ENCODE measurements at regions not wholly inside any gene's neighbourhood (a gene's known extent, or its start where the extent isn't known, plus 50 kb on each side); places are given as distances from the start of the nearest gene placed in this dataset.
"Not testable (repeated sequence)": the region's sequence is repeated elsewhere in the genome, so short reads cannot be mapped to it uniquely, and the experiment has no call there.

- no peaks in the 10 kb centered on the region for H3K27me3 ChIP-seq (ENCODE audit: low read depth, low read length)
- peaks cover 0 to 16% of the 10 kb centered on the region in 2 donors for H3K4me1 ChIP-seq (ENCODE audit: control insufficient read depth in 1 of 2, insufficient read depth in 2 of 2, low read length in 2 of 2)
- no peaks in the 10 kb centered on the region for H3K9me3 ChIP-seq (ENCODE audit: control insufficient read depth in 1 of 2, low read length in 2 of 2)
- H3K27ac ChIP-seq (ENCODE audit: low read length), result no peak overlapping the region
- H3K36me3 ChIP-seq (ENCODE audit: control insufficient read depth in 1 of 2, insufficient read depth in 2 of 2, low read length in 2 of 2), result no peaks in the 10 kb centered on the region
- H3K4me3 ChIP-seq (ENCODE audit: low read depth in 1 of 2, low read length in 2 of 2), result no peak overlapping the region
These were observed 159.5 kb upstream of the AUTS2 start for GRCh38 chr7:69438584-69439412.

- Histone ChIP-seq H3K27ac (ENCODE audit: low read length) (no peak overlapping the region), H3K27me3 (ENCODE audit: low read depth, low read length) (no peaks in the 10 kb centered on the region), H3K4me3 (ENCODE audit: low read depth in 1 of 2, low read length in 2 of 2) (no peak overlapping the region), H3K4me1 (ENCODE audit: control insufficient read depth in 1 of 2, insufficient read depth in 2 of 2, low read length in 2 of 2) (peaks cover 0 to 16% of the 10 kb centered on the region in 2 donors), H3K9me3 (ENCODE audit: control insufficient read depth in 1 of 2, low read length in 2 of 2) (peaks cover 0 to 2% of the 10 kb centered on the region in 2 donors), H3K36me3 (ENCODE audit: control insufficient read depth in 1 of 2, insufficient read depth in 2 of 2, low read length in 2 of 2) (no peaks in the 10 kb centered on the region)
These were observed 158.5 kb upstream of the AUTS2 start for GRCh38 chr7:69439636-69440325.

- Histone ChIP-seq H3K36me3 (ENCODE audit: control insufficient read depth in 1 of 2, insufficient read depth in 2 of 2, low read length in 2 of 2) (no peaks in the 10 kb centered on the region), H3K4me3 (ENCODE audit: low read depth in 1 of 2, low read length in 2 of 2) (no peak overlapping the region), H3K27ac (ENCODE audit: low read length) (no peak overlapping the region), H3K27me3 (ENCODE audit: low read depth, low read length) (no peaks in the 10 kb centered on the region), H3K4me1 (ENCODE audit: control insufficient read depth in 1 of 2, insufficient read depth in 2 of 2, low read length in 2 of 2) (peaks cover 0 to 16% of the 10 kb centered on the region in 2 donors), H3K9me3 (ENCODE audit: control insufficient read depth in 1 of 2, low read length in 2 of 2) (peaks cover 0 to 2% of the 10 kb centered on the region in 2 donors)
These were observed 157.3 kb upstream of the AUTS2 start for GRCh38 chr7:69440976-69441375.

- H3K27me3 ChIP-seq (ENCODE audit: low read depth, low read length), result no peaks in the 10 kb centered on the region
- no peak overlapping the region for H3K27ac ChIP-seq (ENCODE audit: low read length)
- H3K4me3 ChIP-seq (ENCODE audit: low read depth in 1 of 2, low read length in 2 of 2), result no peak overlapping the region
- peaks cover 0 to 2% of the 10 kb centered on the region in 2 donors for H3K9me3 ChIP-seq (ENCODE audit: control insufficient read depth in 1 of 2, low read length in 2 of 2)
- peaks cover 0 to 8% of the 10 kb centered on the region in 2 donors for H3K4me1 ChIP-seq (ENCODE audit: control insufficient read depth in 1 of 2, insufficient read depth in 2 of 2, low read length in 2 of 2)
- no peaks in the 10 kb centered on the region for H3K36me3 ChIP-seq (ENCODE audit: control insufficient read depth in 1 of 2, insufficient read depth in 2 of 2, low read length in 2 of 2)
These were observed 155.1 kb upstream of the AUTS2 start for GRCh38 chr7:69443136-69443535.

GRCh38 chr7:69445541-69445940 lies 152.7 kb upstream of the AUTS2 start:
- Histone ChIP-seq H3K27me3 (ENCODE audit: low read depth, low read length) (no peaks in the 10 kb centered on the region), H3K36me3 (ENCODE audit: control insufficient read depth in 1 of 2, insufficient read depth in 2 of 2, low read length in 2 of 2) (no peaks in the 10 kb centered on the region), H3K4me1 (ENCODE audit: control insufficient read depth in 1 of 2, insufficient read depth in 2 of 2, low read length in 2 of 2) (no peaks in the 10 kb centered on the region), H3K27ac (ENCODE audit: low read length) (no peak overlapping the region), H3K9me3 (ENCODE audit: control insufficient read depth in 1 of 2, low read length in 2 of 2) (peaks cover 0 to 2% of the 10 kb centered on the region in 2 donors), H3K4me3 (ENCODE audit: low read depth in 1 of 2, low read length in 2 of 2) (no peak overlapping the region)

- H3K9me3 ChIP-seq (ENCODE audit: control insufficient read depth in 1 of 2, low read length in 2 of 2); H3K27ac ChIP-seq (ENCODE audit: low read length); H3K4me1 ChIP-seq (ENCODE audit: control insufficient read depth in 1 of 2, insufficient read depth in 2 of 2, low read length in 2 of 2): not testable (repeated sequence)
These were observed 152.1 kb upstream of the AUTS2 start for GRCh38 chr7:69446213-69446612.

GRCh38 chr7:69448071-69448470 lies 150.2 kb upstream of the AUTS2 start:
- H3K4me3 ChIP-seq (ENCODE audit: low read depth in 1 of 2, low read length in 2 of 2), result no peak overlapping the region
- no peak overlapping the region for H3K27ac ChIP-seq (ENCODE audit: low read length)
- H3K36me3 ChIP-seq (ENCODE audit: control insufficient read depth in 1 of 2, insufficient read depth in 2 of 2, low read length in 2 of 2), result no peaks in the 10 kb centered on the region
- peaks cover 0 to 2% of the 10 kb centered on the region in 2 donors for H3K9me3 ChIP-seq (ENCODE audit: control insufficient read depth in 1 of 2, low read length in 2 of 2)
- H3K4me1 ChIP-seq (ENCODE audit: control insufficient read depth in 1 of 2, insufficient read depth in 2 of 2, low read length in 2 of 2), result no peaks in the 10 kb centered on the region
- no peaks in the 10 kb centered on the region for H3K27me3 ChIP-seq (ENCODE audit: low read depth, low read length)

More at GRCh38 chr7:69446213-69446612, 152.1 kb upstream of the AUTS2 start:
- not testable (repeated sequence) for H3K36me3 ChIP-seq (ENCODE audit: control insufficient read depth in 1 of 2, insufficient read depth in 2 of 2, low read length in 2 of 2); H3K4me3 ChIP-seq (ENCODE audit: low read depth in 1 of 2, low read length in 2 of 2); H3K27me3 ChIP-seq (ENCODE audit: low read depth, low read length)

- Histone ChIP-seq H3K9me3 (ENCODE audit: control insufficient read depth in 1 of 2, low read length in 2 of 2) (no peaks in the 10 kb centered on the region), H3K4me3 (ENCODE audit: low read depth in 1 of 2, low read length in 2 of 2) (no peak overlapping the region), H3K27ac (ENCODE audit: low read length) (no peak overlapping the region), H3K27me3 (ENCODE audit: low read depth, low read length) (no peaks in the 10 kb centered on the region), H3K4me1 (ENCODE audit: control insufficient read depth in 1 of 2, insufficient read depth in 2 of 2, low read length in 2 of 2) (no peaks in the 10 kb centered on the region), H3K36me3 (ENCODE audit: control insufficient read depth in 1 of 2, insufficient read depth in 2 of 2, low read length in 2 of 2) (no peaks in the 10 kb centered on the region)
These were observed 147.8 kb upstream of the AUTS2 start for GRCh38 chr7:69450456-69450855.

- H3K9me3 ChIP-seq (ENCODE audit: control insufficient read depth in 1 of 2, low read length in 2 of 2), result no peaks in the 10 kb centered on the region
- no peaks in the 10 kb centered on the region for H3K27me3 ChIP-seq (ENCODE audit: low read depth, low read length)
- no peak overlapping the region for H3K27ac ChIP-seq (ENCODE audit: low read length)
- no peaks in the 10 kb centered on the region for H3K4me1 ChIP-seq (ENCODE audit: control insufficient read depth in 1 of 2, insufficient read depth in 2 of 2, low read length in 2 of 2)
- H3K36me3 ChIP-seq (ENCODE audit: control insufficient read depth in 1 of 2, insufficient read depth in 2 of 2, low read length in 2 of 2), result no peaks in the 10 kb centered on the region
- no peak overlapping the region for H3K4me3 ChIP-seq (ENCODE audit: low read depth in 1 of 2, low read length in 2 of 2)
These were observed 146.6 kb upstream of the AUTS2 start for GRCh38 chr7:69451715-69452114.

- Histone ChIP-seq H3K4me1 (ENCODE audit: control insufficient read depth in 1 of 2, insufficient read depth in 2 of 2, low read length in 2 of 2) (no peaks in the 10 kb centered on the region), H3K27me3 (ENCODE audit: low read depth, low read length) (no peaks in the 10 kb centered on the region), H3K36me3 (ENCODE audit: control insufficient read depth in 1 of 2, insufficient read depth in 2 of 2, low read length in 2 of 2) (no peaks in the 10 kb centered on the region), H3K9me3 (ENCODE audit: control insufficient read depth in 1 of 2, low read length in 2 of 2) (no peaks in the 10 kb centered on the region), H3K27ac (ENCODE audit: low read length) (no peak overlapping the region), H3K4me3 (ENCODE audit: low read depth in 1 of 2, low read length in 2 of 2) (no peak overlapping the region)
These were observed 145.5 kb upstream of the AUTS2 start for GRCh38 chr7:69452797-69453196.

- no peaks in the 10 kb centered on the region for H3K4me1 ChIP-seq (ENCODE audit: control insufficient read depth in 1 of 2, insufficient read depth in 2 of 2, low read length in 2 of 2)
- H3K27ac ChIP-seq (ENCODE audit: low read length), result no peak overlapping the region
- no peaks in the 10 kb centered on the region for H3K27me3 ChIP-seq (ENCODE audit: low read depth, low read length)
- no peaks in the 10 kb centered on the region for H3K36me3 ChIP-seq (ENCODE audit: control insufficient read depth in 1 of 2, insufficient read depth in 2 of 2, low read length in 2 of 2)
- no peak overlapping the region for H3K4me3 ChIP-seq (ENCODE audit: low read depth in 1 of 2, low read length in 2 of 2)
- no peaks in the 10 kb centered on the region for H3K9me3 ChIP-seq (ENCODE audit: control insufficient read depth in 1 of 2, low read length in 2 of 2)
These were observed 140.4 kb upstream of the AUTS2 start for GRCh38 chr7:69457595-69458504.

Data from muscle layer of duodenum (tissue), 2 donors.